ENCODE measurements at regions not wholly inside any gene's neighbourhood (a gene's known extent, or its start where the extent isn't known, plus 50 kb on each side); places are given as distances from the start of the nearest gene placed in this dataset.

DNA sequence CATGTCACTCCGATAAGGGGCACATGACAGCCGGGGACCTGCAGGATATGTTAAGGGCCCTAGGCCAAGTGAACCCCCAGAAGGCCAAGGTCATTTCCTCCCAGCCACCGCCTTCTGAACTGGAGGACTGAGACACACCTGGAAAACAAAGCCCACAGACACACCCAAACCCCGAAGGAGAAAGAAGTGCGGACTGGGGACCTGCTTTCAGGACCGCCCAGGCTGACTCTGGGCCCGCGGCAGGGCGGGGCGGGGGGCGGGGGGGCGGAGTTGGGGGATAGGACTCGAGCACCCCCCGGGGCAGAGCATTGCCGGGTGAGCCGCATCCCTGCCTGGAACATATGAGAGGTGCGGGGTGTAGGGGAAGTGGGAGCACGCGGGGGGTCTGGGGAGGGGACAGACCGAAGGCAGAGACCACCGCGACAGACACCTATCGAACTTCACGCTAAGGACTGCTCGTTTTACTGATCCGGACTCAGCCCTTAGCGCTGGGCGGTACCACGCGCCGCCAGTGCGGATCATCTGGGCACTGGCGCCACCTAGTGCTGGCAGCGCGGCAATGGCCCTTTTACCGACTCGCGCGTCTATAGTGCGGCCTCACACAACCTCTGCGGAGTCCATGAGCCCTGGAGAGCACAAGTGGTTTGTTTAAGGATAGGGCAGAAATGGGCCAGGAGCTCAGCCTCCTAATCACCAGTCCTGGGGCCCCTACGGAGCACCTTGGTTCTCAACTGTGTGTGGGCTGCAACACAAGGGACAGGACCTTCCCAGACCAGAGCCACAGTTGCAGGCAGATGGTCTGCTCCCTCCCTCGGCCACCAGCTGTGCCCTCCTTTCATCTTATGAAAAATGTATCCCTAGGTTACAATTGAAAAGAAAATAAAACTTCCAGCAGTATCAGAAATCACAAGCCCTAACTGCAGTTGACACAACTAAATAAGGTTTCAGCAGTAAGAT lies 157.6 kb downstream of the HERPUD2 start:
- Histone ChIP-seq H3K9me3 (ENCODE audit: low read length) (no peaks in the 10 kb centered on the region), H3K4me1 (ENCODE audit: insufficient read depth, low read length, severe bottlenecking) (no peaks in the 10 kb centered on the region), H4K20me1 (ENCODE audit: insufficient read depth, low read length) (no peaks in the 10 kb centered on the region), H3K4me2 (ENCODE audit: low read length) (peak overlapping the region; percentile 76), H3K9me2 (ENCODE audit: low read depth, low read length) (no peaks in the 10 kb centered on the region), H3K9ac (ENCODE audit: low read length) (no peak overlapping the region), H3K79me2 (ENCODE audit: insufficient read depth, low read length) (no peaks in the 10 kb centered on the region), H3F3A (ENCODE audit: insufficient read depth, low read length) (no peaks in the 10 kb centered on the region), H3K4me3 (ENCODE audit: low read depth, low read length, poor library complexity, severe bottlenecking) (peak overlapping the region; percentile 53), H3K27ac (ENCODE audit: low read depth, low read length, poor library complexity, severe bottlenecking) (no peak overlapping the region), H2AFZ (ENCODE audit: low read length) (no peak overlapping the region), H3K27me3 (ENCODE audit: insufficient read depth, low read length) (no peaks in the 10 kb centered on the region; the same call in 1 of the 2 replicates), H3K36me3 (ENCODE audit: insufficient read depth, low read length) (no peaks in the 10 kb centered on the region)
- TF ChIP-seq EZH2 (IDR thresholded peaks at IDR 0.05; ENCODE audit: borderline replicate concordance, low read length) = no peak
- TF ChIP-seq, protein P1, sequence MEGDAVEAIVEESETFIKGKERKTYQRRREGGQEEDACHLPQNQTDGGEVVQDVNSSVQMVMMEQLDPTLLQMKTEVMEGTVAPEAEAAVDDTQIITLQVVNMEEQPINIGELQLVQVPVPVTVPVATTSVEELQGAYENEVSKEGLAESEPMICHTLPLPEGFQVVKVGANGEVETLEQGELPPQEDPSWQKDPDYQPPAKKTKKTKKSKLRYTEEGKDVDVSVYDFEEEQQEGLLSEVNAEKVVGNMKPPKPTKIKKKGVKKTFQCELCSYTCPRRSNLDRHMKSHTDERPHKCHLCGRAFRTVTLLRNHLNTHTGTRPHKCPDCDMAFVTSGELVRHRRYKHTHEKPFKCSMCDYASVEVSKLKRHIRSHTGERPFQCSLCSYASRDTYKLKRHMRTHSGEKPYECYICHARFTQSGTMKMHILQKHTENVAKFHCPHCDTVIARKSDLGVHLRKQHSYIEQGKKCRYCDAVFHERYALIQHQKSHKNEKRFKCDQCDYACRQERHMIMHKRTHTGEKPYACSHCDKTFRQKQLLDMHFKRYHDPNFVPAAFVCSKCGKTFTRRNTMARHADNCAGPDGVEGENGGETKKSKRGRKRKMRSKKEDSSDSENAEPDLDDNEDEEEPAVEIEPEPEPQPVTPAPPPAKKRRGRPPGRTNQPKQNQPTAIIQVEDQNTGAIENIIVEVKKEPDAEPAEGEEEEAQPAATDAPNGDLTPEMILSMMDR (IDR thresholded peaks at IDR 0.05; ENCODE audit: low read length) = peak; percentile 98

DNA sequence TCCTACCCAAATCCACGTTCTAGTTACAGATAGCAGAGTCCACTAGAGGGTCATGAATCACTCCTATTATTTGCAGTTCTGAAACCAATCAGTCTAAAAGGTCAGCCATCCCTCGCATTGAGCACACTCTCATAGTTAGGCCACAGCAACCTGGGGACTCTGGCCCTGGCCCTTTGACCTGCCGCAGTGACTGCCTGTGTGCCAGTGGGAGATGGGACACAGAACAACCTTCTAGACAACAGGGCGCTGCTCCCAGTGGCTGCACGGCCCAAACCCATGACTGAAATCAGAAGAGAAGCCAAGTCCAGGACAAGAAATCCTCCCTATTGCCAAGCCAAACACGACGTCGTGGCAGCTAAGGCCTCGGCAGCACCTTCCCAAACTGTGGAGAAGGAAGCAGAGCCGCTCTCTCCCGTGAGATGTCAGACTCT lies 158.5 kb downstream of the HERPUD2 start:
- H3K4me3 ChIP-seq (ENCODE audit: low read depth, low read length, poor library complexity, severe bottlenecking) = no peak overlapping the region
- no peak for TF ChIP-seq EZH2 (IDR thresholded peaks at IDR 0.05; ENCODE audit: borderline replicate concordance, low read length)
- TF ChIP-seq, protein P1 (IDR thresholded peaks at IDR 0.05; ENCODE audit: low read length) = no peak
- H3K27me3 ChIP-seq (ENCODE audit: insufficient read depth, low read length) = no peaks in the 10 kb centered on the region; the same call in 1 of the 2 replicates
- H3K27ac ChIP-seq (ENCODE audit: low read depth, low read length, poor library complexity, severe bottlenecking) = no peak overlapping the region
- no peaks in the 10 kb centered on the region for H3K79me2 ChIP-seq (ENCODE audit: insufficient read depth, low read length)
- no peak overlapping the region for H3K9ac ChIP-seq (ENCODE audit: low read length)
- H3K9me2 ChIP-seq (ENCODE audit: low read depth, low read length) = no peaks in the 10 kb centered on the region
- H3K36me3 ChIP-seq (ENCODE audit: insufficient read depth, low read length) = no peaks in the 10 kb centered on the region
- no peaks in the 10 kb centered on the region for H3K4me1 ChIP-seq (ENCODE audit: insufficient read depth, low read length, severe bottlenecking)
- H2AFZ ChIP-seq (ENCODE audit: low read length) = no peak overlapping the region
- H3K9me3 ChIP-seq (ENCODE audit: low read length) = no peaks in the 10 kb centered on the region
- no peaks in the 10 kb centered on the region for H3F3A ChIP-seq (ENCODE audit: insufficient read depth, low read length)
- no peaks in the 10 kb centered on the region for H4K20me1 ChIP-seq (ENCODE audit: insufficient read depth, low read length)
- H3K4me2 ChIP-seq (ENCODE audit: low read length) = no peak overlapping the region

DNA sequence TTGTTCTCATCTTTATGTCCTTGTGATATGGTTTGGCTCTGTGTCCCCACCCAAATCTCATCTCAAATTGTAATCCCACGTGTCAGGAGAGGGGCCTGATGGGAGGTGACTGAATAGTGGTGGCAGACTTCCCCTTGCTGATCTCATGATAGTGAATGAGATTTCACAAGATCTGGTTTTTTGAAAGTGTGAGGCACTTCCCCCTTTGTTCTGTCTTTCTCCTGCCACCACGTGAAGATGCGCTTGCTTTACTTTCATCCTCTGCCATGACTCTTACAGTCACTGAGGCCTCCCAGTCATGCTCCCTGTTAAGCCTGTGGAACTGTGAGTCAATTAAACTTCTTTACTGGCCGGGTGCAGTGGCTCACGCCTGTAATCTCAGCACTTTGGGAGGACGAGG lies 161.0 kb downstream of the HERPUD2 start:
- no peak overlapping the region for H3K9ac ChIP-seq (ENCODE audit: low read length)
- no peaks in the 10 kb centered on the region; the same call in 1 of the 2 replicates for H3K27me3 ChIP-seq (ENCODE audit: insufficient read depth, low read length)
- no peaks in the 10 kb centered on the region for H3K36me3 ChIP-seq (ENCODE audit: insufficient read depth, low read length)
- H3K79me2 ChIP-seq (ENCODE audit: insufficient read depth, low read length) = no peaks in the 10 kb centered on the region
- no peak overlapping the region for H3K27ac ChIP-seq (ENCODE audit: low read depth, low read length, poor library complexity, severe bottlenecking)
- no peaks in the 10 kb centered on the region for H4K20me1 ChIP-seq (ENCODE audit: insufficient read depth, low read length)
- no peak overlapping the region for H3K4me2 ChIP-seq (ENCODE audit: low read length)
- no peaks in the 10 kb centered on the region for H3F3A ChIP-seq (ENCODE audit: insufficient read depth, low read length)
- H3K9me2 ChIP-seq (ENCODE audit: low read depth, low read length) = no peaks in the 10 kb centered on the region
- H3K4me1 ChIP-seq (ENCODE audit: insufficient read depth, low read length, severe bottlenecking) = no peaks in the 10 kb centered on the region
- no peak overlapping the region for H3K4me3 ChIP-seq (ENCODE audit: low read depth, low read length, poor library complexity, severe bottlenecking)
- no peak overlapping the region for H2AFZ ChIP-seq (ENCODE audit: low read length)
- TF ChIP-seq EZH2 (IDR thresholded peaks at IDR 0.05; ENCODE audit: borderline replicate concordance, low read length) = no peak
- TF ChIP-seq, protein P1 (IDR thresholded peaks at IDR 0.05; ENCODE audit: low read length) = no peak
- H3K9me3 ChIP-seq (ENCODE audit: low read length) = no peaks in the 10 kb centered on the region

Measured in OCI-LY1 (cell line).